HG03439 (cell line): ENCODE measurements at regions not wholly inside any gene's neighbourhood (a gene's known extent, or its start where the extent isn't known, plus 50 kb on each side); places are given as distances from the start of the nearest gene placed in this dataset.
"Not testable (repeated sequence)": the region's sequence is repeated elsewhere in the genome, so short reads cannot be mapped to it uniquely, and the experiment has no call there.

Experiments used
- ATAC-seq: cut with Tn5 transposase; IDR thresholded peaks from one replicate; pipeline ENCODE4 v1.9.1; 2021; ENCODE audit warnings: mild to moderate bottlenecking, moderate library complexity; ENCODE audit not compliant: unreplicated experiment

DNA sequence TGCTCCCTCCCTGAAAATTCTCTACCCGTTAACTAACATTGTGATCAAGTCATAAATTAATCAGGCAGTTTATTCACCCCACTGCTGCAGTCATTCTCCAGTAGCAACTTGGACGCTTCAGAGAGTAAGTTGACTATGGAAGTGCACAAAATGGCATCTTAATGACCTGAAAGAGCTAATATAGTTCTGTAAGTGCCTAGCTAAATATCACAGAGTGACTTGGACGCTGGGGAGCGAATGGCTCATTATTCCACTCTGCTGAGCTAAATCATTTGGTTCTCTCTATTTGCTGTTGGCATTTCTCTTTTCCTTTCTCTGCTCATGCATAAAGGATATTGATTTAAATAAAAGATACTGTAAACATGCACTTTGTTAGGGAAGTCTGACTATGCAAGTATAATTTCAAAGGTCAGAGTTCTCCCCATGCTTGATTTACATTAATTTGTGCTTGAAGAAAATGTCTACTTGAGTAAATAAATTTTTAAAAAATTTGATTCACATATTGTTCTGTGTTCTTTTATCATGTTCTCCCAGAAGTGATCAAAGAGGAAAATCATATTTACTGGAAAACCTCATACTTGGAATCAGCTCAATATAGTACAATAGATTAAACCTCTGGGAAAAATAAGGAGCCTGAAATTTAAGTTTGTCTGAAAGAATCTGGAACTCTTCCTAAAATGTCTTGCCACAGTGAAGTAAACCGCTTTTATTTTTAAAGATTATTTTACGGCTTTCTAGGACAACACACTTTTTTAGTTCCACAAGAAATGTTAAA lies 169.5 kb upstream of the HAPLN1 start:
- ATAC-seq = no peak

DNA sequence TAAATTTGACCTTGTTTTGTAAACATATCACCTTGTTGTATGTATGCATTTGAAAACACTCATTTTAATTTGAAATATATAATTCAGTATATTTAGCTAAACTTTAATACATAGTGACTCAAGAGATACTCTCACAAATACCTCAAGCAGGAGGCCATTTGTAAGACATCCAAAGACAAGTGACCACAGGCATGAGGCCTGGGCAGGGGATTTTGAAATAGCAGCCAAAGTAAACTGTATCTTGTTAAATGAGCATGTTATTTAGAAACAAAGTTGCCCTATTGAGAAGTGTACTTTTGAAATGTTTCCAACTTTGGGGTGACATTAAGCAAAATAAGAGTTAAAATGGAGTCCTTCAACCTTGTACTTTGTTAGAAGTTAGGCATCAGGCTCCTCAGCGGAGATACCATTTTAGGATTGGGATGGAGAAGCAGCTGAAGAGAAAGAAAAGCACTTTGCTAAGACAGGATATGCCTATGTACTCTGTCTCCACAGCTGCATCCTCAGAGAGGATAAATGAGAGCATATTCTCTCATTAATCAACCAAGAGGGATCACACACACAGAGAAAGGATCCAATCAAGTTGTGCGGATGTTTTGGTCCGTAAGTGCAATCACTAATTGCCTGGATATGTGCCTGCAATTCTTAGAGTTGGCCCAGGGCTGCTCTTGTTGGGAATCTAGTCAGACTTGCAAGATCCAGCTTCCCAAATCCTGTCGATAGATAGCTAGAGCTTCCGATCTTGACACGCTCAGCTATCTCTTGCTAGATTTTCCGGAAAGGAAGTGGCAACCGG lies 157.5 kb upstream of the HAPLN1 start:
- ATAC-seq = no peak

- ATAC-seq = no peak
Observed at GRCh38 chr5:83871533-83872395, 151.1 kb upstream of the HAPLN1 start.

GRCh38 chr5:83866181-83866580 lies 145.5 kb upstream of the HAPLN1 start:
- ATAC-seq = no peak

- ATAC-seq = no peak
Observed at GRCh38 chr5:83865579-83865978, 144.9 kb upstream of the HAPLN1 start.

DNA sequence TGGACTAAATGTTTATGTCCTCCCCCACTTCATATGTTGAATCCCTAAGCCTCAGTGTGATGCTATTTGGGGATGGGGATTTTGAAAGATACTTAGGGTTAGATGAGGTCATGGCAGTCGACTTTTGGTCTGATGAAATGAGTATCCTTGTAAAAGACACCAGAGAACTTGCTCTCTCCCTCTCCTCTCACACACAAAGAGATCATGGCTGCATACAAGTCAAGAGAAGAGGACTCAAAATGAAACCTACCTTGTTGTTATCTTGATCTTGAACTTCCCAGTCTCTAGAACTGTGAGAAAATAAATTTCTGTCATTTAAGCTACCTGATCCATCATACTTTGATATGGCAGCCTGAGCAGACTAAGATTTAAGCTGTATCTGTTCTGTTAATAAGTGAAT lies 144.0 kb upstream of the HAPLN1 start:
- no peak for ATAC-seq

GRCh38 chr5:83857341-83857740 lies 136.7 kb upstream of the HAPLN1 start:
- no peak for ATAC-seq

DNA sequence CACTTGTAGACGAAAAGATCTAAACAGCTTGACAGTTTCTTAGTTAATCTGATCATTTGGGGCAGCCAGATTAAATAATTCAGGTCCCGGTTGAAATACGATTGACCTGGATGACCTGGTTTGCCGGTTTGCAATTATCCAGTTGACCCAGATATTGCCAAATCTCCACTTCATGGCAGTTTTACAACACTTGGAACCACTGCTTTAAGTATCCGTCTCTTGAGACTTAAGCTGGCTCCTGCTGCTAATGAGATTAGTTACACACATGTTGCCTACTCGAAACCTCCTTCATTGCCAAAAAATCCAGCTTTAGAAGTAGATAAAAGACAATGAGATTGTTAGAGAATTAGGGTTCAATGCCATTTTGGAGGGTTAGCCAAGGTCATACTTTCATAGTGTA lies 136.2 kb upstream of the HAPLN1 start:
- ATAC-seq = no peak

GRCh38 chr5:83850412-83850811 lies 129.8 kb upstream of the HAPLN1 start:
- not testable (repeated sequence) for ATAC-seq

- ATAC-seq = no peak
Observed at GRCh38 chr5:83848941-83849340, 128.3 kb upstream of the HAPLN1 start.

DNA sequence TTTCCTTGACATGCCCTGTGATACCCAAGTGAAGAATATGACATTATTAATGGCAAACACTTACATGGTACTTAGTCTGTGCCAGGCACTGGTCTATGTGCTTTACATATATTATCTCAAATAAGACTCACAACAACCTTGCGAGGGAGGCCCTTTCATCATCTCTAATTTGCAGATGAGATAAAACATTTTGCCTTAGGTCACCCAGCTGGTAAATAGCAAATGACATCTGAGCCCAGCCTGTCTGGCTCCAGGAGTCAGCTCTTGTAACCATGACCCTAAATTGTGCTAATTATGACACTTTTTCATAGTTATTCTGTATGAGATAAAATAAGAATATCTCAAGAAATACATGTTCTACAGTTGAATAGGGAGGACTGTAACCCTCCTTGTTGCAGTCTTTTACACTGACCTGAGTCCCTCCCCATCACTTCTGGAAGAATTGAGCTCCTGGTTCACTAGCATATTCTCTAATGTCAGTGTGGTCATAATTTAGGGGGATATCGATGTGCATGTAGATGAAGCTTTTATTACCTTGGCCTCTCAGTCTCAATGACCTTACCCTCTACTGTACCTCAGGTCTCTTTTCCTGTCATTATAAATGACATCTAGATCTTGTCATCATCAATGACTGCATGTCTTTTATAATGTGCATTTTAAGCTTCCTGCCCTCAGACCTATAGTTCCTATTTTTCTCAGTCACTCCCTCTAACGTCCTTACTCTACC lies 126.1 kb upstream of the HAPLN1 start:
- ATAC-seq = no peak

DNA sequence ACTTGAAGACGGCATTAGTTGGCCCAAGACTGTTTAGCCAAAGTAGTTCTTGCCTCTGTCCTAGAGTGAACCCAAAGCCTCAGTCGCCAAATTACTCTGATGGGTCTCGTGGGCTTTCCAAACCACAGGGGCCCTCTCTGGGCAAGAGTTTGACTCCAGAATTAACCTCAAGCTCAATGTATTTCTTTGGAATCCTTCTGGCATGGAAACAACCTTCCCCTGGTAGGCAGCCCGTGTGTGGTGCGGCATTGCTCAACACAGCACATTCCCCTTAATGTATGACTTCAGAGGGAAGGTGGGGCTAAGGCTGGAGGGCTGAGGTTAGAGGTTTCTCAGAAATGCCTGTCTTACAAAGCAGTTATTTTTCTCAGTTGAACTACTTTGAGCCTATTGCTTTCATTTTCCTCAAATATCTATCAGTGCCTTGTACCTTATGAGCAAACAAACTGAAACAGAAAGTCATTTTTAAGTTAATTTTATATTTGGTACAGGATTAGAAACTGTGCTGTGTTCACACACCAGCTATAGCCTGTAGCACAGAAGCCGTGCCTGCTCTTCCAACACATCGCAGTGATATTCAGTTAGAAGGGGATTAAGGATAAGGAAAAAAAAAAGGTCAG lies 123.9 kb upstream of the HAPLN1 start:
- peak; percentile 98 for ATAC-seq

DNA sequence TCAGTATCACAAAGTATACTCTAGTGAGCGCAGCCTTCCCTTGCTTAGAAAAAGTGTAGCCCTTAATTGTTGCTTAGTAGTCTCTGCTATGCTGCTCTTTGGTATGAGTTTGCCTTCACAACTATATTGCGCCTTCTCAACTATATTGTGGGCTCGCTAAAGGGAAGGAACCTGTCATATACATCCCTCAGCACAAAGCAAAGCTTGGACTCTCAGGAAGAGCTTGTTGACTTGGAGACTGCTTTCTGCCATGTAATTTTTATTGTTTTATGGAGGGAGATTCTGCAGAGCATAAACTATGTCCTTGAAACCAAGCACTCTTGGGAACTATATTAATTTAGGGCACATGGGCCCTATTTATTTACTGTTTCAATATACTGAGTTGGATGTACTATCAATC lies 119.1 kb upstream of the HAPLN1 start:
- ATAC-seq = no peak

DNA sequence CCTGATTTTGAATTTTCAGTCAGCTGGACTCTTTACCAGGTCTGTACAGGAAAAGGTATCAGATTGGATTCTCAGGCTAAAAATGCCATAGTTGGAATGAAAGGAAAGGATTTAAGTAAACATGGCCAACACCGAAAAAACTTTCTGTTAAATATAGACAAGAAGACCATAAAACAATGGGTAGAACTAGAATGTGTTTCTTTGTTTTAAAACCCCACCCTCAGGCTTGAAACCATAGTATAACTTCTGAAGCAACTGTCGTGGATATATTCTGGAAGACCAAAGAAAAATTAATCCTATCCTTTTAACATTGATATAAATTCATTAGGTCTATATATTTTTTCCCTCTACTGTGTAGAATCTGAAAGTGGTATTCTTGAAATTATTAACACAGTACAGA lies 118.6 kb upstream of the HAPLN1 start:
- no peak for ATAC-seq

DNA sequence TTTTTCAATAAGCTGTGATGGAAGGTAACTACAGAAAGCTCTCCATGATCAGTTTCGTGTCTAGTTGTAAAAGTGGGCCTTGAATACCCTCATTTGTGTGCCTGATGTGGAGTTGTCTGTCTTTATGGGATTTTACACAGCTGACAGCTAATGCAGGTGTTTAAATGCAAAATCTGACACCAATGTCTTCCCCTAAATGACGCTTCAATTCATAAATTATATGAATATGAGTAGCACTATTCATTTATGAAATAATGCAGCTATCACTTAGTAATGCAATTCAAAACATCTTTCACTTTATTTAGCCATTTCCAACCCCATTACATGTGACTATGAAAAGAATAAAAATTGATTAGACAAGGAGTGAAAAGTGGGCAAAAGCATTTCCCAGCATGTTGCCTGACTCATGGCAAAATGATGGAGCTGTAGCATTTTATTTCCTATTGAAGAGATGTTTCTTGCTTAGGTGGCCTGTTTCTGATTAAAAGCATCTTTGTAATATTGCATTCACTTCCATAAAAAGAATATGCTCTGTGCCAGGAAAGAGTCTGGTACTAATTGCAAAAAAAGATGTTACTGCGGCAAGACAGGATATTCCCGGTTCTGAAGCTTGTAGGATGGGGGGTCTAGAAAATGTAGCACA lies 116.7 kb upstream of the HAPLN1 start:
- ATAC-seq = no peak

- ATAC-seq = no peak
Observed at GRCh38 chr5:83834306-83834705, 113.7 kb upstream of the HAPLN1 start.

DNA sequence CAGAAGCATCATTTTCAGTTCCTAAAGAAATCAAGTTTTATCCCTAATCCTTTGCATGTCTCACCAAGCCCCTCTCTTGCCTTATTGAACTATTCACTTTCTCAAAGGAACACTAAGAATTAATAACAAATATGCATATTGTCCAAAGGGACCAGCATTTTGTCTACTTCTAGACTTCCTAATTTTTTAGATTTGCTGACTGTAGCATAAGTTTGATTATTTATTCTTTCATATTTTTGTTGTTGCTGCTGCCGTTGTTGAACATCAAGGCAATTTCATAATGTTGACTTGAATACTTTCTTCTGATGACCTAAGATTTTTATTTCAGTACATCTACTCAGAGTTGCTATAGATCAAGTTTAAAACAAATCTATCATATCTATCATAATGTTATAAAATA lies 111.2 kb upstream of the HAPLN1 start:
- ATAC-seq = no peak

DNA sequence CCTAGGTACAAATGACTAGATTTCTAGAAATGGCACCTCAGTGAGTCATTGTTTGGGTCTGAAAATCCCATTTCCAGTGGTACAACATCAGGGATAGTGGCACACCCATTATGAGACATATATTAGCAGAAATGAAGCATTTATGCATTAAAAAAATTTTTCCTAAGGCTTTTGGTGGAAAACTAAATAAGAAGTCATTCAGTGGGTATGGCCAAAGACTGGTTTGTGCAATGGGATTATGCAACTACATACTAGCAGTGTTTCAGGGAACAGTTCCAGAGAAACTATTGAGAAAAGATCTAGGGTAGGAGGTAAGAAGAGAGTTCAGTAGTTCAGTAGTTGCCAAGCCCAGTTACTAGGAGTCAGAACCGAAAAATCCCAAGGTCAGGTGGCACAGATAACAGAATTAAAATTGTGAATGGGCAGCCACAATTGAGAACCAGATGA lies 106.5 kb upstream of the HAPLN1 start:
- ATAC-seq = no peak

- no peak for ATAC-seq
Observed at GRCh38 chr5:83817591-83817990, 96.9 kb upstream of the HAPLN1 start.

GRCh38 chr5:83815661-83816060 lies 95.0 kb upstream of the HAPLN1 start:
- no peak for ATAC-seq
